Breast epithelium (tissue), 3 donors: ENCODE measurements at regions not wholly inside any gene's neighbourhood (a gene's known extent, or its start where the extent isn't known, plus 50 kb on each side); places are given as distances from the start of the nearest gene placed in this dataset.

Source experiments
- POLR2AphosphoS5 ChIP-seq, 3 donors: sonication (generic); formaldehyde crosslinking; IDR thresholded peaks; one replicate each; pipeline ENCODE4 v1.6.1; 2017; ENCODE audit warnings: antibody characterized with exemption in 3 of 3
- TF ChIP-seq, protein P1 (sequence below), 3 donors: fragments of 450-650 bp; IDR thresholded peaks; one replicate each; pipeline ENCODE4 v1.5.1; 2016 to 2017; ENCODE audit warnings: antibody characterized with exemption in 3 of 3, mild to moderate bottlenecking in 3 of 3, moderate library complexity in 3 of 3

DNA sequence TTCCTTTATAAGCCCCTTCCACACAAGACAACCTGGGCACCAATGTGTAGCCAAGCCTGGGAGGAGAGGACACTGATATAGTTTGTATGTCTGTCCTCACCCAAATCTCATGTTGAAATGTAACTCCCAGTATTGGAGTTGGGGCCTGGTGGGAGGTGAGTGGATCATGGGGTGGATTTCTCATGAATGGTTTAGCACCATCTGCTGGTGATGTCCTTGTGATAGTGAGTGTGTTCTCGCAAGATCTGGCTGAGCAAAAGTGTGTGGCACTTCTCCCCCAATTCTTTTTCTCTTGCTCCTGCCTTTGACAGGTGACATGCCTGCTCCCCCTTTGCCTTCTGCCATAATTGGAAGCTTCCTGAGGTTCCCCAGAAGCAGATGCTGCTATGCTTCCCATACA lies 135.8 kb downstream of the USP31 start:
- TF ChIP-seq, protein P1, sequence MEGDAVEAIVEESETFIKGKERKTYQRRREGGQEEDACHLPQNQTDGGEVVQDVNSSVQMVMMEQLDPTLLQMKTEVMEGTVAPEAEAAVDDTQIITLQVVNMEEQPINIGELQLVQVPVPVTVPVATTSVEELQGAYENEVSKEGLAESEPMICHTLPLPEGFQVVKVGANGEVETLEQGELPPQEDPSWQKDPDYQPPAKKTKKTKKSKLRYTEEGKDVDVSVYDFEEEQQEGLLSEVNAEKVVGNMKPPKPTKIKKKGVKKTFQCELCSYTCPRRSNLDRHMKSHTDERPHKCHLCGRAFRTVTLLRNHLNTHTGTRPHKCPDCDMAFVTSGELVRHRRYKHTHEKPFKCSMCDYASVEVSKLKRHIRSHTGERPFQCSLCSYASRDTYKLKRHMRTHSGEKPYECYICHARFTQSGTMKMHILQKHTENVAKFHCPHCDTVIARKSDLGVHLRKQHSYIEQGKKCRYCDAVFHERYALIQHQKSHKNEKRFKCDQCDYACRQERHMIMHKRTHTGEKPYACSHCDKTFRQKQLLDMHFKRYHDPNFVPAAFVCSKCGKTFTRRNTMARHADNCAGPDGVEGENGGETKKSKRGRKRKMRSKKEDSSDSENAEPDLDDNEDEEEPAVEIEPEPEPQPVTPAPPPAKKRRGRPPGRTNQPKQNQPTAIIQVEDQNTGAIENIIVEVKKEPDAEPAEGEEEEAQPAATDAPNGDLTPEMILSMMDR (IDR thresholded peaks at IDR 0.05) = no peak
- no peak for TF ChIP-seq POLR2AphosphoS5 (IDR thresholded peaks at IDR 0.05)
